Stimulated activated CD8-positive, alpha-beta memory T cell treated with anti-CD3 and anti-CD28 coated beads, Interleukin-4, amount 100 ng/mL, for 1 hour (primary cell): ENCODE measurements at regions not wholly inside any gene's neighbourhood (a gene's known extent, or its start where the extent isn't known, plus 50 kb on each side); places are given as distances from the start of the nearest gene placed in this dataset.

Experiments
- DNase-seq, 2 donors: peaks; one replicate each; pipeline ENCODE4 v3.0.0-alpha.2; 2020; ENCODE audit warnings: low read depth in 2 of 2, low spot score in 1 of 2

- no peak for DNase-seq
Measured at GRCh38 chr2:120851116-120851773, 115.6 kb downstream of the GLI2 start.

GRCh38 chr2:120852200-120852815, 116.6 kb downstream of the GLI2 start:
- DNase-seq = no peak

- DNase-seq = no peak
Measured at GRCh38 chr2:120853306-120854013, 117.8 kb downstream of the GLI2 start.

DNA sequence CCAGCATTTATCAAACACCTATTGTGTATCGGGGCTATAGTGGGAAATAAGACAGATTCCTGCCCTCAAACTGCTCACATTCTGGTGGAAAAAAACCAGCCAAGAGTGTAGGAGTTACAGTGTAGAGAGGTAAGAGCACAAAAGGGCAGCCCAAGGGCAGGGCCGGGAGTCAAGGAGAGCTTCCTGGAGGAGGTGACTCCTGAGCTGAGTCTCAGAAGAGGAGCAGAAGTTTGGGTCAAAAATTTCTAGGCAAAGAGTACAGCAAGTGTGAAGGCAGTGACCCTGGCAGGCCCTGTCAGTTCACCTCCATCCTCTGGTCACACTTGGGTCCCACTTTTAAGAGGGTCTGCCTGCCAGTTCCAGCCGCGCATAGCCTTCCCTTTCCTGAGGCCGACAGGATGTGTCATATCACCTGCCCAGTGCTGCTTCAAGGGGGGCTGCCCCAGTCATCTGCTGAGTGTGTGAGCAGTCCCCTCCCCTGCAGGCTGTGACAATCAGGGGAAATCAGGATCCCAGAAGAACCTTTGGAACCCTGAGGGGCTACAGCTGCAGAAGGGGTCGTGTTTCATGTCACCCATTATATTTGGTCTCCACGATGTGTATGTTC, 118.4 kb downstream of the GLI2 start:
- no peak for DNase-seq

GRCh38 chr2:120854766-120855530, 119.3 kb downstream of the GLI2 start:
- no peak for DNase-seq

DNA sequence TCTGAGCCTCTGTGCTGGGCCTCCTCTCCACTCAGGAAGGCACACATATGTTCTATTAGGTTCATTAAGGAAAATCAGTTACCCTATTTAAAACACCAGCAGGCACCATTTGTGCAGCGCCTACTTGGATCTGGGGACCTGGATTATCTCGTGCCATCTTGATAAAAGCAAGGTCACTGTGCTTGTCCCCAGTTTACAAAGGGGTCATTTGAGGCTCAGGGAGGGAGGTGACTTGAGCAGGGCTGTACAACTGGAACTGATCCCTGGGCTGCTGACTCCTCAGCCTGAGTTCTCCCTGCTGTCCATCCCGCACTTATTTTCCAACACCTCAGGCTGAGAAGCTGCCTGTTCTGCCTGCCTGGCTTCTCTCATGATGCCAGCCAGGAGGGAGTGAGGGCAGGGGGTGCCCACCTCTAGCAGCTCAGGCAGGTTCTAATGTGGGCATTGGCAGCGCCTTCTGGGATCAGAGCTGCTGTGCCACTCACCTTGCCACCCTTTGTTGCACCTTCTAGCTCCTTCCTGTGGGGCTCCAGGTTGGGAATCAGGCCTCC, 120.3 kb downstream of the GLI2 start:
- no peak for DNase-seq

- DNase-seq = no peak
Measured at GRCh38 chr2:120856421-120856862, 120.8 kb downstream of the GLI2 start.

- DNase-seq = no peak
Measured at GRCh38 chr2:120857422-120857821, 121.8 kb downstream of the GLI2 start.

DNA sequence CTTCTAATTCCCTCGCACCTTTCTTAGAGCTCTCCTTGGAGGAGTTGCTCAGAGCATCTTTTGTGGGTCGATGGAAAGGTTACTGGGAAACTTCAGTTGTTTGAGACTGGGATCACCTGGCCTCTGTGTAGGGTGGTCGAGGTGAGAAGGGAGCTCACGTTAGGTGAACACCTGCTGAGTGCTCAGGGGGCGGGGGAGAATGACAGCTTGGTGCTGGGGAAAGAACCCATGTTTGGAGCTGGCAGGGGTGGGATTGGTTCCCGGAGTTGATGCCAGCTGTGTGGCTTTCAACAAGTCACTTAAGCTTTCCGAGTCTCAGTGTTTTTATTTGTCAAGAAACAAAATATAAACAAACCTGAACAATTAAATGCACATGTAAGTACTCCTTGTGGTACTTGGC, 122.3 kb downstream of the GLI2 start:
- DNase-seq = no peak

DNA sequence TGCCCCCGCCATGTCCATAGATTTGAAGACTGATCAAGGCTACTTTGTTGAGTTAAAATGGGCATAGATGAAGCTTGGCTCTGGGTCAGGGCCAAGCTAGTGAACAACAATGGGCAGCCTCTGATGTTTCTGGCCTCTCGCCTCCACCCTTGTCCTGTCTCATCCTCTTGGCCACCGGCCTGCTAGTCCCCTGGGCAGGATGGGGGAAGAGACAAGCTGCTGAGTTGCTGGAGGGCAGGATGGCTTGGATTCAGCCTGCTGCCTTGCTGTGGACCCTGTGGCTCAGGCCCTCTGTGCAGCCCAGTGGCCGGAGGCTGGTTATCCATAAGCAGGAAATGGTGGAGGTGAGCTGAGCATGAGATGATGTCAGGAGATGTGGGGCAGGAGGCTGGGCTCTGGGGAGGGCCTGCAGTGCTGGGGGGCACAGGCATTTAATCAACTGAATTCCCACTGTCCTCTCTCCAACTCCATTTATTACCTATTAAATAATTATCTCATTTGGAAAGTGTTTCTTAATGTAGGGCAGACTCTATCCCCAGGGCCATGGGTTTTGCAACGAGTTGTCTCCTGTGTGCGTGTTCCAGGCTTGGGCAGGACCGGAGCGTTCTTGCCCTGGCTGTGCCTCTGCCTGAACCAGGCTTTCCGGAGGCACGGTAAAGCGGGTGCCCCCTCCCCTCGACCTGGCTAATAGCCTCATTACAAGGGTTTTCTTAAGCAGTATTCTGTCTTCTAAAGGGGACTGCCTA, 122.9 kb downstream of the GLI2 start:
- DNase-seq = no peak

DNA sequence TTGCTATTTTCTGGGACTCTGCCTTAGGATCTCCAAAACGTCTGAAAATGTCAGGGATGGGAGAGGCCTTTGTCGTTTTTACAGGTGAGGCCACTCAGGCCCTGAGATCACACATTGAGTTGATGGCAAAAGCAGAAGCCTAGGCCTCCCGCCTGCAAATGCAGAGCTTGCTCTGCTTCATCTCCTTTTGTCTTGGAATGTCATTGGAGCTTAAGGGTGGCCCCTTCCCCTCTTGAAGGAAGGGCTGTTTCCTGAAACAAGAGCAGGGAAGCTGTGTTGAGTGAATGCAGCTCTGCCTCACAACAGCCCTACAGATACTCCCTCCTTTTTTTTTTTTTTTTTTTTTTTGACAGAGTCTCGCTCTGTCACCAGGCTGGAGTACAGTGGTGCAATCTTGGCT, 123.5 kb downstream of the GLI2 start:
- DNase-seq = no peak

- no peak for DNase-seq
Measured at GRCh38 chr2:120859814-120860578, 124.3 kb downstream of the GLI2 start.

DNA sequence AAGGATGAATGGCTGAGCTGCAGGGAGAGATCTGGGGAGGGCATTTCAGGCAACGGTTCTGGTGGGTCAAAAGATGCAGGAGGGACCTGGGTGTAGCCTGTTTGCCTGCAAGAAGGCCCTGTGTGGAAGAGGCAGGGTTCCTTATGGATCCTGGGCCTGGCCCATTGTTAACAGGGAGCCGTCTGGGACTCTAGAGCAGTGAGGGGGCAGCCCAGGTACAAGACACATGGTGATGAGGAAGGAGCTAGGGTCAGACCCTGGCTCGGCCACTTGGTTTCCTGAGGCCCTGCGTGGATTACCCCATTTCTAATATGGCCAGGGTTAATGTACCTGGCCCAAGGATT, 124.9 kb downstream of the GLI2 start:
- DNase-seq = no peak

GRCh38 chr2:120861191-120861575, 125.5 kb downstream of the GLI2 start:
- DNase-seq = no peak

DNA sequence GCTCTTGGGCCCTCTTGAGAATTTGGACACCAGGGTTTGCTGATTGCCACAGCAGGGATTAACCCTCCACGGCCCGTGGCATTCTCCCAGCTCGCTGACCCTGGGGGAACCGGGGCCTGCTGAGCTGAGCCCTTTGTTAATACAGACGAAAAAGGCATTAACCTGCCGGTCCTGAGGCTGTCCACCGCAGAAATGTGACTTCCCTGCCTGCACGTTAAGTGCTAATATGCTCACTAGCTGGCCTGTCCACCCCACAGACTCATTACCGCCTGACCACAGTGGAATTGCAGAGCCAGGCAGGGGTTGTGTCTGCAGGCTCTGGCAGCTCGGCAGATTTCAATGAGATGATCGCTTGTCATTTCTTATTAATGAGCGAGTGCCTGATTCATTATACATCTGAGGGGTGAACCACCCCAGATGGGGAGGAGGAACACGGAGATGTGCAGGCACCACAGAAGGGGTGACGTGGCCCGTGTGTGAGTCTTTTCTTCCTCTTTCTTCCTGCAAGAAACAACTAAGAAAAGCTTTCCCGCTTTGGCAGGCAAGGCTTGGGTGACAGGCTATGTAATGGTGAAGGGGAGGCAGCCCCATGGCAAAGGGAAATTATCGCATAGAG, 126.0 kb downstream of the GLI2 start:
- no peak for DNase-seq

- DNase-seq = no peak
Measured at GRCh38 chr2:120862201-120863060, 126.8 kb downstream of the GLI2 start.

DNA sequence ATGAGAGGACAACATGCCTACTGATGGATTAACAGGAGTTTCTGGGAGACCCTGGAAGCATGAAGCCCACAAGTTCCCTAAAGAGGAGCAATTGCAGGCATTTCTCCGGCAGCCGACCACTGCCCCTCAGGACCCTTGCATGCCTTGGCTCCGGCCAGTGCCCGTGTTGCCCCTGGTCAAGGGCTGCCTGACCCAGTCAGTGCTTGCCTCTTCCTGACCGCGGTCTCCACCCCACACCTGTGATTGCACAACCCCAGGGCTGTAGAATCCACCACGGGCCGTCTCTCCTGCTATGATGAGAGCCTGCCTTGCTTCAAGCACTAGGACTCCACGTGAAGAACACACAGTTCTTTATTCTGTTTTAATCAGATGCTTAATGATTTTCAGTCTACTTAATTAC, 127.5 kb downstream of the GLI2 start:
- no peak for DNase-seq

DNA sequence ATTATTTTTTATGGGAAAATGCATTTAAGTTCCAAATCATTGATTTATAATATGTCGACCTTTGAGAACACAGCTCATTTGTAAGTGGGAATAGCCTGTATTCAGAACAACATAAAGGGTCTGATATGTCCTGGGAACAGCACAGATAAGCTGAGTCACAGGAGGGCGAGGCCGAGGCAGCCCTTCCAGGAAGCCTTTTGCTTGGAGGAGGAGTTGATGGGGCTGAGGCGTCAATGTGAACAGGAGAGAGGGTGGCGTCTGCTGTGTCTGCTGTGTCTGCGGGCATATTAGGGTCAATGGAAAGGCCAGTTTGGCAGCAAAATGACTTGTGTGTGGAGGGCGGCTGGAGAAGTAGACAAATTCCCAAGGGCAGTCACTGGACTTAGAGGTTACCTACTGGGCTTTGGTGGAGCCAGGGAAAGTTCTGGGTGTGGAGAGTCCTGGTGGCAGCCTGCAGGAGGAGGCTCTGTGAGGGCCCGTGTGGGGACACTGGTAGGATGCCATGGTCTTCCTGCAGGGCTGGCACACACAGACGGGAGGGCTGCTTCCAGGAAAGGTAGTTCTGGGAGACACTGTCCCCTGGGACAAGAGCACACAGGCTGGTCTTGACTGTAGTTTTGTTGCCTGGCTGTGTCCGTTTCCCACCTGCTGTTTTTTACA, 128.1 kb downstream of the GLI2 start:
- DNase-seq = no peak
